ENCODE measurements at regions not wholly inside any gene's neighbourhood (a gene's known extent, or its start where the extent isn't known, plus 50 kb on each side); places are given as distances from the start of the nearest gene placed in this dataset.

DNA sequence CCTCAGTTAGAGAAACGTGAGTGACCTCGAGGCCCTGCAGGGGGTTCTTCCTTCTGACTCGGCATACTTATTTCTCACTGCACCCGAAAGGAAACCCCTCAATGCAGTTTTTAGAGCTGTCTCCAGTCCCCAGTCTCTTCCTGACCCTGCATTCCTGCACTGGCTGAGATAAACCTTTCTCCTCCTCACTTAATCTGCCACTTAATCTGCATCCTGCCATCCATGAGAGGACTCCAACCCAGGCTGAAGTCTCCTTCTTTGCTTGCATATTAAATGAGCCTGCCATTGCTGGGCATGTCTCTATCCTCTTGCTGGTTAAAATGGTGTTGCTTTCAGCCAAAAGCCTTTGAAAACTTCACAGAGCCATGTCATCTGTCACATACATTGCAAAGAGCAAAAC lies 125.6 kb upstream of the GATA6 start:
- FAIRE-seq = no peak
- Histone ChIP-seq H4K20me1 (ENCODE audit: control insufficient read depth, insufficient read depth) (no peaks in the 10 kb centered on the region), H3K79me2 (ENCODE audit: control insufficient read depth, insufficient read depth, low read length) (no peaks in the 10 kb centered on the region), H3K9me3 (replicated peaks; ENCODE audit: control insufficient read depth, insufficient read depth, low read length) (no peaks in the 10 kb centered on the region), H3K27ac (ENCODE audit: control insufficient read depth, insufficient read depth) (no peak overlapping the region), H3K4me3 (no peak overlapping the region), H3K27me3 (replicated peaks in 1 of 2; ENCODE audit: control insufficient read depth in 2 of 2, insufficient read depth in 2 of 2, low read length in 1 of 2) (no peaks in the 10 kb centered on the region; a peak in 2 of 4 replicates), H3K9ac (ENCODE audit: control insufficient read depth, insufficient read depth, low read length) (no peak overlapping the region), H3K36me3 (ENCODE audit: control insufficient read depth in 2 of 2, insufficient read depth in 2 of 2, low read length in 1 of 2) (no peaks in the 10 kb centered on the region), H2AFZ (ENCODE audit: control insufficient read depth, low read depth, low read length) (no peak overlapping the region), H3K4me2 (ENCODE audit: control insufficient read depth, insufficient read depth) (no peak overlapping the region), H3K4me1 (ENCODE audit: control insufficient read depth, insufficient read depth, low read length) (no peaks in the 10 kb centered on the region)
- ChIA-PET SMC1A (ENCODE audit: uncharacterized antibody, unreplicated experiment) (no interaction called here), CTCF (no interaction called here), RAD21 (ENCODE audit: unreplicated experiment) (no interaction called here), POLR2A (no interaction called here)
- WGBS (ENCODE audit: insufficient coverage, insufficient replicate concordance, low lambda C conversion rate, missing lambda C conversion rate) = 29% methylated on average over 4 of the region's 4 CpGs
- BruUV-seq (replicated peaks) = no TSS peak
- no peak for DNase-seq (ENCODE audit: low read depth, low spot score)
- in situ Hi-C loops (cut with MboI) (loop anchor here (10.0 kb wide), 1 partner anchor 59 kb away; no protein-coding TSS in a partner anchor), intact Hi-C loops (cut with micrococcal nuclease; ENCODE audit: unreplicated experiment) (loop anchor here (10.0 kb wide), 1 partner anchor 59 kb away; no protein-coding TSS in a partner anchor)
- no peak for ATAC-seq
- TF ChIP-seq GABPA (IDR thresholded peaks at IDR 0.05; ENCODE audit: low read depth) = no peak
- TF ChIP-seq CHD1 (IDR thresholded peaks at IDR 0.05; ENCODE audit: low read depth, low read length) = no peak
- no peak for TF ChIP-seq SP1 (IDR thresholded peaks at IDR 0.05; ENCODE audit: low read depth, low read length)
- no peak for TF ChIP-seq SMARCA5 (IDR thresholded peaks at IDR 0.05)
- no peak for TF ChIP-seq MAX (IDR thresholded peaks at IDR 0.05; ENCODE audit: low read depth, low read length)
- TF ChIP-seq ZBTB40 (IDR thresholded peaks at IDR 0.05; ENCODE audit: borderline replicate concordance) = no peak
- TF ChIP-seq ZNF384 (IDR thresholded peaks at IDR 0.05; ENCODE audit: borderline replicate concordance, low read depth, low read length) = no peak
- no peak for TF ChIP-seq RELA (IDR thresholded peaks at IDR 0.05; ENCODE audit: borderline replicate concordance, partially characterized antibody)
- TF ChIP-seq MEF2A (IDR thresholded peaks at IDR 0.05; ENCODE audit: insufficient read depth, low read depth, low read length) = no peak
- no peak for TF ChIP-seq RBBP5 (conservative IDR thresholded peaks at IDR 0.05)
- TF ChIP-seq ZNF592 (IDR thresholded peaks at IDR 0.05) = no peak
- TF ChIP-seq CBFB (IDR thresholded peaks at IDR 0.05; ENCODE audit: low read depth) = no peak
- no peak for TF ChIP-seq MYB (IDR thresholded peaks at IDR 0.05; ENCODE audit: borderline replicate concordance, low read depth, low read length)
- no peak for TF ChIP-seq BCLAF1 (IDR thresholded peaks at IDR 0.05)
